H1 (cell line): ENCODE measurements at regions not wholly inside any gene's neighbourhood (a gene's known extent, or its start where the extent isn't known, plus 50 kb on each side); places are given as distances from the start of the nearest gene placed in this dataset.

Experiments
- CTCF ChIA-PET: fragments of 300-600 bp; sonication (Branson Sonifier 250); formaldehyde crosslinking; loops from one replicate; lab custom pipeline; 2021; ENCODE audit not compliant: partially characterized antibody; lab: Charles Lee
- POLR2A ChIA-PET: fragments of 300-600 bp; sonication (Branson Sonifier 250); formaldehyde crosslinking; loops from one replicate; lab custom pipeline; 2021; ENCODE audit warnings: inconsistent platforms; ENCODE audit not compliant: partially characterized antibody; lab: Charles Lee
- DNase-seq, 2 experiments: peaks; one replicate each; pipeline versions ENCODE4 v3.0.0 to v3.0.0-alpha.2; 2010 to 2022; ENCODE audit warnings: low spot score in 2 of 2, low read depth in 1 of 2, mixed read lengths in 1 of 2
- FAIRE-seq: peaks from 2 replicates; lab custom pipeline; 2011; peaks lifted over from hg19 to GRCh38; lab: Jason Lieb, UNC
- H2AFZ ChIP-seq: 2 replicates; pipeline ENCODE4 v1.8.1; 2012; ENCODE audit warnings: low read length, inconsistent platforms
- H2AK5ac ChIP-seq: 2 replicates; pipeline ENCODE4 v1.6.1; 2013; ENCODE audit warnings: low read depth, low read length
- H2BK120ac ChIP-seq: replicated peaks from 2 replicates; pipeline ENCODE3; 2013; ENCODE audit warnings: low read depth, low read length, inconsistent platforms
- H2BK12ac ChIP-seq: 2 replicates; pipeline ENCODE4 v1.6.1; 2013; ENCODE audit warnings: low read depth, low read length
- H2BK15ac ChIP-seq: 2 replicates; pipeline ENCODE4 v1.6.1; 2013; ENCODE audit warnings: low read length
- H2BK20ac ChIP-seq: 2 replicates; pipeline ENCODE4 v1.6.1; 2013; ENCODE audit warnings: low read length
- H2BK5ac ChIP-seq: 2 replicates; pipeline ENCODE4 v1.6.1; 2013; ENCODE audit warnings: low read depth, low read length
- H3K14ac ChIP-seq: 2 replicates; pipeline ENCODE4 v1.6.1; 2013; ENCODE audit warnings: inconsistent platforms; ENCODE audit not compliant: insufficient read length
- H3K18ac ChIP-seq: 2 replicates; pipeline ENCODE4 v1.6.1; 2013; ENCODE audit warnings: low read length; ENCODE audit errors: extremely low read depth
- H3K23ac ChIP-seq: 2 replicates; pipeline ENCODE4 v1.6.1; 2013; ENCODE audit warnings: inconsistent platforms; ENCODE audit not compliant: insufficient read length
- H3K23me2 ChIP-seq: 2 replicates; pipeline ENCODE4 v1.6.1; 2013; ENCODE audit warnings: low read depth, low read length
- H3K27ac ChIP-seq: 2 replicates; pipeline ENCODE4 v1.6.1; 2011; ENCODE audit warnings: low read depth, low read length, inconsistent platforms
- H3K27me3 ChIP-seq, 4 experiments: replicated peaks in 1 of 4; 1 replicate in 1 of 4; 2 replicates in 3 of 4; pipeline versions ENCODE4 v1.6.1 to v1.8.1; 2011 to 2013; ENCODE audit warnings: low read length in 3 of 4, mild to moderate bottlenecking in 3 of 4, inconsistent platforms in 2 of 4, mixed read lengths in 2 of 4, moderate library complexity in 1 of 4; ENCODE audit not compliant: control insufficient read depth in 3 of 4, insufficient read depth in 3 of 4; ENCODE audit errors: extremely low read depth in 1 of 4
- H3K36me3 ChIP-seq, 4 experiments: 2 replicates each; pipeline versions ENCODE4 v1.6.1 to v1.8.1; 2011 to 2013; ENCODE audit warnings: mild to moderate bottlenecking in 4 of 4, low read length in 3 of 4, moderate library complexity in 2 of 4, control low read depth in 1 of 4, inconsistent platforms in 1 of 4; ENCODE audit not compliant: insufficient read depth in 4 of 4, control insufficient read depth in 2 of 4
- H3K4ac ChIP-seq: replicated peaks from 2 replicates; pipeline ENCODE3; 2013; ENCODE audit warnings: low read length, low read depth, mixed read lengths, inconsistent platforms; ENCODE audit not compliant: insufficient read length
- H3K4me1 ChIP-seq, 4 experiments: replicated peaks in 1 of 4; 1 replicate in 1 of 4; 2 replicates in 3 of 4; pipeline versions ENCODE4 v1.6.1 to v1.8.1; 2011 to 2013; ENCODE audit warnings: low read length in 3 of 4, inconsistent platforms in 2 of 4, mixed read lengths in 1 of 4; ENCODE audit not compliant: insufficient read depth in 4 of 4, control insufficient read depth in 3 of 4
- H3K4me2 ChIP-seq, 2 experiments: 2 replicates each; pipeline versions ENCODE4 v1.6.1 to v1.8.1; 2011 to 2013; ENCODE audit warnings: low read depth in 2 of 2, low read length in 2 of 2, control low read depth in 1 of 2, inconsistent platforms in 1 of 2, mild to moderate bottlenecking in 1 of 2; ENCODE audit not compliant: insufficient read depth in 1 of 2
- H3K4me3 ChIP-seq, 4 experiments: fragments of 200-600, 300-600 bp in 1 of 4; sonication (generic), shearing (Covaris generic), sonication (Bioruptor Twin) in 1 of 4; 2 replicates each; pipeline versions ENCODE4 v1.5.1 to v1.8.1; 2011 to 2016; ENCODE audit warnings: low read length in 4 of 4, low read depth in 3 of 4, control low read depth in 2 of 4, inconsistent platforms in 2 of 4, mild to moderate bottlenecking in 2 of 4, mixed read lengths in 1 of 4, moderate library complexity in 1 of 4; ENCODE audit not compliant: insufficient read depth in 2 of 4; ENCODE audit errors: extremely low read depth in 1 of 4
- H3K56ac ChIP-seq: replicated peaks from 2 replicates; pipeline ENCODE3; 2013; ENCODE audit warnings: low read depth, mild to moderate bottlenecking, mixed read lengths, low read length, inconsistent platforms; ENCODE audit not compliant: insufficient read length
- H3K79me1 ChIP-seq: 2 replicates; pipeline ENCODE4 v1.6.1; 2013; ENCODE audit warnings: low read depth, low read length, control low read depth
- H3K79me2 ChIP-seq, 2 experiments: 2 replicates each; pipeline versions ENCODE4 v1.6.1 to v1.8.1; 2012 to 2013; ENCODE audit warnings: low read length in 2 of 2, mild to moderate bottlenecking in 2 of 2, inconsistent platforms in 1 of 2; ENCODE audit not compliant: insufficient read depth in 2 of 2, control insufficient read depth in 1 of 2
- H3K9ac ChIP-seq, 4 experiments: replicated peaks in 1 of 4; 1 replicate in 1 of 4; 2 replicates in 3 of 4; pipeline versions ENCODE4 v1.6.1 to v1.8.1; 2011 to 2013; ENCODE audit warnings: low read depth in 3 of 4, low read length in 3 of 4, control low read depth in 2 of 4, mild to moderate bottlenecking in 2 of 4, moderate library complexity in 2 of 4, inconsistent platforms in 1 of 4; ENCODE audit errors: extremely low read depth in 1 of 4
- H3K9me3 ChIP-seq, 2 experiments: 2 replicates each; pipeline versions ENCODE4 v1.6.1 to v1.8.1; 2012 to 2013; ENCODE audit warnings: mild to moderate bottlenecking in 2 of 2, moderate library complexity in 2 of 2, control low read depth in 1 of 2, inconsistent platforms in 1 of 2, low read depth in 1 of 2, low read length in 1 of 2, mixed read lengths in 1 of 2; ENCODE audit not compliant: insufficient read depth in 2 of 2
- H4K20me1 ChIP-seq, 2 experiments: replicated peaks in 1 of 2; 2 replicates each; pipeline versions ENCODE3 to v1.8.1; 2011 to 2013; ENCODE audit warnings: inconsistent platforms in 2 of 2, low read length in 2 of 2, mild to moderate bottlenecking in 1 of 2; ENCODE audit not compliant: insufficient read depth in 2 of 2, control insufficient read depth in 1 of 2
- H4K5ac ChIP-seq: 2 replicates; pipeline ENCODE4 v1.6.1; 2013; ENCODE audit warnings: low read length, low read depth, mixed read lengths, inconsistent platforms; ENCODE audit not compliant: insufficient read length
- H4K8ac ChIP-seq: 2 replicates; pipeline ENCODE4 v1.8.0; 2013; ENCODE audit warnings: mild to moderate bottlenecking, moderate library complexity, low read length, inconsistent platforms; ENCODE audit not compliant: insufficient read depth; ENCODE audit errors: extremely low read depth
- H4K91ac ChIP-seq: replicated peaks from 2 replicates; pipeline ENCODE3; 2013; ENCODE audit warnings: low read length, mixed read lengths, inconsistent platforms; ENCODE audit not compliant: insufficient read length
- BCL11A ChIP-seq, 2 experiments: IDR thresholded peaks; one replicate each; pipeline ENCODE4 v1.6.1; 2011; ENCODE audit warnings: low read depth in 2 of 2, low read length in 2 of 2, mild to moderate bottlenecking in 2 of 2
- CBX8 ChIP-seq: fragments of 300-800, 300-1000 bp; sonication (generic); IDR thresholded peaks from 2 replicates; pipeline ENCODE4 v1.7.1; 2016; ENCODE audit warnings: low read depth, low read length, borderline replicate concordance
- CEBPB ChIP-seq: IDR thresholded peaks from 2 replicates; pipeline ENCODE4 v1.6.1; 2012; ENCODE audit warnings: low read depth, low read length
- EZH2 ChIP-seq: fragments of 200-600 bp; sonication (generic); IDR thresholded peaks from 2 replicates; pipeline ENCODE4 v1.7.1; 2012; ENCODE audit warnings: low read depth, mild to moderate bottlenecking, moderate library complexity, low read length, inconsistent platforms; ENCODE audit not compliant: severe bottlenecking
- GTF2F1 ChIP-seq: IDR thresholded peaks from 2 replicates; pipeline ENCODE4 v1.6.1; 2012; ENCODE audit warnings: low read depth, low read length, improper control_type of control experiment, borderline replicate concordance
- MAX ChIP-seq: IDR thresholded peaks from 2 replicates; pipeline ENCODE4 v1.6.1; 2012; ENCODE audit warnings: inconsistent platforms
- POLR2AphosphoS5 ChIP-seq: IDR thresholded peaks from 2 replicates; pipeline ENCODE4 v1.6.1; 2011; ENCODE audit warnings: low read depth, low read length
- RFX5 ChIP-seq: IDR thresholded peaks from 2 replicates; pipeline ENCODE4 v1.6.1; 2011; ENCODE audit warnings: low read depth, low read length, improper control_type of control experiment, borderline replicate concordance
- SIN3A ChIP-seq, 2 experiments: IDR thresholded peaks in 1 of 2; conservative IDR thresholded peaks in 1 of 2; 2 replicates each; pipeline ENCODE4 v1.6.1; 2011 to 2012; ENCODE audit warnings: low read length in 2 of 2, improper control_type of control experiment in 1 of 2, low read depth in 1 of 2, mild to moderate bottlenecking in 1 of 2
- SP1 ChIP-seq: IDR thresholded peaks from 2 replicates; pipeline ENCODE4 v1.6.1; 2011; ENCODE audit warnings: low read depth, low read length
- SP4 ChIP-seq: IDR thresholded peaks from 2 replicates; pipeline ENCODE4 v1.6.1; 2012; ENCODE audit warnings: low read length, inconsistent platforms
- TCF12 ChIP-seq: IDR thresholded peaks from 2 replicates; pipeline ENCODE4 v1.6.1; 2011; ENCODE audit warnings: low read depth, mild to moderate bottlenecking, low read length
- TEAD4 ChIP-seq: IDR thresholded peaks from 2 replicates; pipeline ENCODE4 v1.6.1; 2012; ENCODE audit warnings: low read depth, low read length, inconsistent platforms, mixed read lengths
- YY1 ChIP-seq: IDR thresholded peaks from 2 replicates; pipeline ENCODE4 v1.6.1; 2011; ENCODE audit warnings: low read depth, mild to moderate bottlenecking, low read length
- WGBS, 2 experiments: shearing (Covaris generic) in 1 of 2; methylation state at CpG; one replicate each; pipeline versions ENCODE4 v1.1.6 to v1.1.7; 2013 to 2015; ENCODE audit warnings: low lambda C conversion rate in 2 of 2, mixed read lengths in 2 of 2, inconsistent platforms in 1 of 2, low coverage in 1 of 2, missing lambda C conversion rate in 1 of 2; ENCODE audit not compliant: insufficient replicate concordance in 2 of 2, insufficient coverage in 1 of 2, insufficient read length in 1 of 2; ENCODE audit errors: extremely low coverage in 1 of 2, missing lambda C conversion rate in 1 of 2; 5-methylcytosine and 5-hydroxymethylcytosine counted together

DNA sequence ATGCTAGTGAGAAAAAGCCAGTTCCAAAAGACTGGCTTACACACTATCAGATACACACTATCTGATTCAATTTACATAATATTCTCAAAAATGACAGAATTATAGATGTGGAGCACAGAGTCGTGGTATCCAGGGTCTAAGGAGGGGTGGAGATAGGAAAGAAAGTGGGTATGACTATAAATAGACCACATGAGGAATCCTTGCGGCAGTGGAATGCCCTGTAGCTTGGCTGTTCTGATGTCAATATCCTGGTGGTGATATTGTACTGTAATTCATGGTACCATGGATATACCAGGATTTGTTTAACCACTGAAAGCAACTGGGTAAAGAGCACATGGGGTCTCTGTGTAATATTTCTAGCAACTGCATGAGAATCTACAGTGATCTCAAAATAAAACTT, 67.7 kb upstream of the TMEM72 start:
- Histone ChIP-seq H2BK5ac (no peak overlapping the region), H3K4me1 (no peaks in the 10 kb centered on the region), H3K79me1 (no peaks in the 10 kb centered on the region), H3K79me2 (no peaks in the 10 kb centered on the region), H3K23ac (no peak overlapping the region), H3K23me2 (no peaks in the 10 kb centered on the region; the same call in 1 of the 2 replicates), H3K27me3 (no peaks in the 10 kb centered on the region), H3K9ac (no peak overlapping the region), H2BK120ac (no peak overlapping the region), H3K14ac (no peak overlapping the region), H4K8ac (no peak overlapping the region), H3K4ac (no peak overlapping the region), H3K4me3 (no peak overlapping the region), H4K20me1 (no peaks in the 10 kb centered on the region), H3K18ac (no peak overlapping the region), H4K5ac (no peak overlapping the region), H2AFZ (no peak overlapping the region), H3K56ac (no peak overlapping the region), H2BK20ac (no peak overlapping the region), H2BK12ac (no peak overlapping the region), H3K9me3 (no peaks in the 10 kb centered on the region), H2BK15ac (no peak overlapping the region), H3K27ac (no peak overlapping the region), H4K91ac (no peak overlapping the region), H3K4me2 (no peak overlapping the region), H2AK5ac (no peak overlapping the region), H3K36me3 (no peaks in the 10 kb centered on the region)
- ChIA-PET CTCF (no interaction called here), POLR2A (no interaction called here)
- 94% methylated on average over 2 of the region's 2 CpGs; no CpG with 5 or more reads in 1 of the 2 experiments for WGBS, 2 experiments
- FAIRE-seq (no peak), DNase-seq (no peak)
- TF ChIP-seq SP4 (no peak), SIN3A (conservative IDR thresholded peaks at IDR 0.05 in 1 of 2, IDR thresholded peaks at IDR 0.05 in 1 of 2; ENCODE audit: low read depth in 1 of 2, low read length in 2 of 2) (no peak), BCL11A (IDR thresholded peaks at IDR 0.05; ENCODE audit: low read depth in 2 of 2, low read length in 2 of 2) (no peak), EZH2 (no peak), CEBPB (no peak), GTF2F1 (no peak), POLR2AphosphoS5 (no peak), RFX5 (no peak), SP1 (no peak), CBX8 (no peak), TEAD4 (no peak), TCF12 (no peak), MAX (no peak), YY1 (no peak)
